ENCODE measurements at regions not wholly inside any gene's neighbourhood (a gene's known extent, or its start where the extent isn't known, plus 50 kb on each side); places are given as distances from the start of the nearest gene placed in this dataset.

DNA sequence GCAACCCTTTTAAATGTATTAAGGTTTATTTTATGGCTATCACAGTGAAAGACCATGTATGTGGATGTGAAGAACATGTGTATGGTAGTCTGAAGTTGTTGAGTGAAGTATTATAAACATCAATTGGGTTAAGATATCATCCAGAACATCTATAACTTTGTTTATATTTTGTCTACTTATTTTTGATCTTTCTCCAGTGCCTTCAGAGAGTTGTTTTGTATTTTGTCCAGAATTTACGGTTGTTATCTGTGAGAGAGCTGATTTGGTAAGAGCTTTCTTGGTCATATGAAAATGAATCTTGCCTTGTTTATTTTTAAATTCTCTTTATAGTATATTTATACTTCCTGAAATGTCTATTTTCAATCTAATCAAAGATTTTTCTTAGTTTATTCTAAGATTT lies 573.7 kb upstream of the POU3F3 start:
- ChIA-PET CTCF (interaction anchor here (0.6 kb wide), 1 partner anchor 136 kb away, joined by 3 read pairs; no protein-coding TSS in a partner anchor), POLR2A (no interaction called here)
- TF ChIP-seq FOXM1 (IDR thresholded peaks at IDR 0.05; ENCODE audit: borderline replicate concordance) (no peak), ARNT (IDR thresholded peaks at IDR 0.05) (no peak), SUZ12 (IDR thresholded peaks at IDR 0.05) (no peak), ELF4 (IDR thresholded peaks at IDR 0.05) (no peak), SP1 (IDR thresholded peaks at IDR 0.05) (no peak), L3MBTL2 (conservative IDR thresholded peaks at IDR 0.05) (no peak), FOXA1 (IDR thresholded peaks at IDR 0.05) (no peak), NFRKB (IDR thresholded peaks at IDR 0.05) (no peak), ZNF384 (IDR thresholded peaks at IDR 0.05) (no peak), CTBP1 (IDR thresholded peaks at IDR 0.05; ENCODE audit: borderline replicate concordance) (no peak), HDGF (IDR thresholded peaks at IDR 0.05; ENCODE audit: borderline replicate concordance) (no peak), FOXK2 (IDR thresholded peaks at IDR 0.05) (no peak), TARDBP (IDR thresholded peaks at IDR 0.05) (no peak), LEF1 (IDR thresholded peaks at IDR 0.05; ENCODE audit: borderline replicate concordance) (no peak), BHLHE40 (IDR thresholded peaks at IDR 0.05; ENCODE audit: borderline replicate concordance) (no peak)
- TF ChIP-seq, protein P1, sequence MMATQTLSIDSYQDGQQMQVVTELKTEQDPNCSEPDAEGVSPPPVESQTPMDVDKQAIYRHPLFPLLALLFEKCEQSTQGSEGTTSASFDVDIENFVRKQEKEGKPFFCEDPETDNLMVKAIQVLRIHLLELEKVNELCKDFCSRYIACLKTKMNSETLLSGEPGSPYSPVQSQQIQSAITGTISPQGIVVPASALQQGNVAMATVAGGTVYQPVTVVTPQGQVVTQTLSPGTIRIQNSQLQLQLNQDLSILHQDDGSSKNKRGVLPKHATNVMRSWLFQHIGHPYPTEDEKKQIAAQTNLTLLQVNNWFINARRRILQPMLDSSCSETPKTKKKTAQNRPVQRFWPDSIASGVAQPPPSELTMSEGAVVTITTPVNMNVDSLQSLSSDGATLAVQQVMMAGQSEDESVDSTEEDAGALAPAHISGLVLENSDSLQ (IDR thresholded peaks at IDR 0.05) = no peak
- DNase-seq (ENCODE audit: extremely low spot score) = no peak

DNA sequence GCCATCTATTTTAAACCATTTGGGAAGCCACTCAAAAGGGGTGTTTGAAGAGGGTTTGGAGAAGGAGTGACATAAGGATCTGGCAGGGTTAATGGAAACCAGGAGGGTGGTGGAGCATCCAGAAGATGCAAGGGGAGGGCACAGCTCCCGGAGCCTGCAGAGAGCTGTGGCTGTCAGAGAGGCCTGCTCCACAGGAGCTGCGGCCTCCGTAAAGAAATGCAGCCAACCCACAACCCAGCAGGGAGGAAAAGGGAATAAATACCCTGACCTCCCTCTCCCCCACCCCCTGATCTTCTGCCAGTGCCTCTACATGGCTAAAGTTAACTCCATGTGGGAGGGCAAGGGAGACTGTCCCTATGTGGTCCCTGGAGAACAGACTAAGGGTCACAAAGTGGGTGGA lies 567.1 kb upstream of the POU3F3 start:
- ChIA-PET POLR2A (no interaction called here), CTCF (no interaction called here)
- DNase-seq (ENCODE audit: extremely low spot score) = peak; percentile 13
- no peak for TF ChIP-seq SUZ12 (IDR thresholded peaks at IDR 0.05)
- no peak for TF ChIP-seq CTBP1 (IDR thresholded peaks at IDR 0.05; ENCODE audit: borderline replicate concordance)
- TF ChIP-seq ZNF384 (IDR thresholded peaks at IDR 0.05) = no peak
- TF ChIP-seq, protein P1 (IDR thresholded peaks at IDR 0.05) = no peak
- no peak for TF ChIP-seq FOXA1 (IDR thresholded peaks at IDR 0.05)
- no peak for TF ChIP-seq ELF4 (IDR thresholded peaks at IDR 0.05)
- no peak for TF ChIP-seq FOXK2 (IDR thresholded peaks at IDR 0.05)
- TF ChIP-seq SP1 (IDR thresholded peaks at IDR 0.05) = no peak
- no peak for TF ChIP-seq LEF1 (IDR thresholded peaks at IDR 0.05; ENCODE audit: borderline replicate concordance)
- TF ChIP-seq NFRKB (IDR thresholded peaks at IDR 0.05) = no peak
- TF ChIP-seq L3MBTL2 (conservative IDR thresholded peaks at IDR 0.05) = no peak
- no peak for TF ChIP-seq FOXM1 (IDR thresholded peaks at IDR 0.05; ENCODE audit: borderline replicate concordance)
- TF ChIP-seq HDGF (IDR thresholded peaks at IDR 0.05; ENCODE audit: borderline replicate concordance) = no peak
- no peak for TF ChIP-seq ARNT (IDR thresholded peaks at IDR 0.05)
- TF ChIP-seq TARDBP (IDR thresholded peaks at IDR 0.05) = no peak
- TF ChIP-seq BHLHE40 (IDR thresholded peaks at IDR 0.05; ENCODE audit: borderline replicate concordance) = no peak

DNA sequence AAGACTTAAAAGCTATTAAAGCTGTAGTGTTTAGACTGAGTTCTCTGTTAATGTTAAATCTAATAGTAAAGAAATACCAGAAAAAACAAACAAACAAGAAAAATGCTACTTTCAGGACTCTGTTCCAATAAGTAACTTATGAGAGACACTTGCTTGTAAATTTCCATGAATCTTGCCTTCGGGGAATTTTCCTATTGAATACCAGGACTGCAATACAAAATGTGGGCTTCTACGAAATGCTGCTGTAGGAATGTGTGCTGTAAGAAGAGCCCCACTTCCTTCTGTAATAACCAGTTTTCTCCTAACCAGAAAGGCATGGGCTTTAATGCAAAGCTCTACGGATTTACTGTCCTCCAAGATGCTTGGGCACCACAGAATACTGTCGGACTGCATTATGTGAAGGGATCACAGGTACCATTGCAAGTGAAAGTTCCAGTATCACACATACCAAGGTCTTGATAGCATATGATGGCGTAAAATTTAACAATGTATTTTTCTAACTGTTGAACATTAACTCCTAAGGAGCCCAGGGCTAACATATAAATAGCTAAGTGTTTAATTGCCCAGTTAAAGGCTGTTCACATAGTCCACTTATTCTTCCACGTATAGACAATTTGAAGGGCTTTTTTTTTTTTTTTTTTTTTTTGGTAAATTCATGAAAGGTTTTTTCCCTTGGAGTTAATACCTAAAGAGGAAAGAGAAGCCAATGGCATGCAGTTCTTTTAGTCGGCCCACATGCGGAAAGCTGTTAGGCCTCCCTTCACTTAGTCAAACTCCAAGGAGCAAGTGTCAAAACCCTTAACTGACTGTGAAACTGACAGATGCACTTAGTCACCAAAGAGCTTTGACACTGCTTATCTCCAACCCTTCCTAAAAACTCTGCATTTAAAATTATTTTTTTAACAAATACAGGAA lies 564.0 kb upstream of the POU3F3 start:
- POLR2A ChIA-PET = no interaction called here
- 0 out of 2 replicates have a peak, but pooled peaks have one; percentile 30 for TF ChIP-seq ZNF384 (IDR thresholded peaks at IDR 0.05)
- no peak for TF ChIP-seq NFRKB (IDR thresholded peaks at IDR 0.05)
- no peak for TF ChIP-seq FOXM1 (IDR thresholded peaks at IDR 0.05; ENCODE audit: borderline replicate concordance)
- CTCF ChIA-PET = no interaction called here

DNA sequence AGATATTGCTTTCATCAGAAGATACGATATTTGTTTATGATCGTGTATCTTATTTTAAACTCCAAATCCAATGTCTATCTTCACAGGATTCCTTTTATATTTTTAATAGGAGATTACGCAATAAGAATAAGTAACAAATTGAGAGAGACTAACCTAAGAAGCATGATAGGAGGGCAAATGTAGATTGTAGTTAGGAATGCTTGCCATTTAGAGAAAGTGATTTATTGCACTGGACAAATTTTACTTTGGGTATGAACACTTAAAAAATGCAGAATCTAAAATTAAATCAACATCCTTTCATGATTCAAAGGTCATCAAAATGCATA lies 563.4 kb upstream of the POU3F3 start:
- ChIA-PET CTCF (no interaction called here), POLR2A (no interaction called here)
- no peak for TF ChIP-seq ELF4 (IDR thresholded peaks at IDR 0.05)
- TF ChIP-seq ARNT (IDR thresholded peaks at IDR 0.05) = no peak
- TF ChIP-seq FOXM1 (IDR thresholded peaks at IDR 0.05; ENCODE audit: borderline replicate concordance) = no peak
- TF ChIP-seq L3MBTL2 (conservative IDR thresholded peaks at IDR 0.05) = no peak
- no peak for TF ChIP-seq FOXK2 (IDR thresholded peaks at IDR 0.05)
- no peak for TF ChIP-seq FOXA1 (IDR thresholded peaks at IDR 0.05)
- no peak for DNase-seq (ENCODE audit: extremely low spot score)

More for the DNA sequence above, 564.0 kb upstream of the POU3F3 start:
- DNase-seq (ENCODE audit: extremely low spot score) = no peak

DNA sequence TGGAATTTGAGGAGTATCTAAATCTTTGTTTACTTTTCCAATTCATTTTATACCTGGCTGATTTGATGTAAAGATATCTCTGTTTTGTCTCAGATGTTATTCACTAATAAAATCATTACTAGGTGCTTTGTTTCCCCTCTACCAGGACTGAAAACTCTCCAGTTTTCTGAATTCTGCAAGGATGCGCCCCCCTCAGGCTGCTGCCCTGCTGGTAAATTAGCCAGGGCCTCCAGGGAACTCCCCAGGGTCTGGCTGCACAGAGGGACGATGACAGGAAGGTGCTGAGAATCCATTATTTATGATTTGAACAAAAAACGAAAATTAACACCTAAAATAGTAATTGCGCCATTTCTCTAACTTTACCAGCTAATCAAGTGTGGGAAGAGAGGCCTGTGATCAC lies 541.2 kb upstream of the POU3F3 start:
- POLR2A ChIA-PET = no interaction called here
- CTCF ChIA-PET = no interaction called here
- DNase-seq (ENCODE audit: extremely low spot score) = no peak
- TF ChIP-seq FOXM1 (IDR thresholded peaks at IDR 0.05; ENCODE audit: borderline replicate concordance) (no peak), SUZ12 (IDR thresholded peaks at IDR 0.05) (no peak), CTBP1 (IDR thresholded peaks at IDR 0.05; ENCODE audit: borderline replicate concordance) (no peak), ELF4 (IDR thresholded peaks at IDR 0.05) (no peak), HDGF (IDR thresholded peaks at IDR 0.05; ENCODE audit: borderline replicate concordance) (no peak), ZNF384 (IDR thresholded peaks at IDR 0.05) (no peak), SP1 (IDR thresholded peaks at IDR 0.05) (no peak), ARNT (IDR thresholded peaks at IDR 0.05) (no peak), FOXK2 (IDR thresholded peaks at IDR 0.05) (no peak)

DNA sequence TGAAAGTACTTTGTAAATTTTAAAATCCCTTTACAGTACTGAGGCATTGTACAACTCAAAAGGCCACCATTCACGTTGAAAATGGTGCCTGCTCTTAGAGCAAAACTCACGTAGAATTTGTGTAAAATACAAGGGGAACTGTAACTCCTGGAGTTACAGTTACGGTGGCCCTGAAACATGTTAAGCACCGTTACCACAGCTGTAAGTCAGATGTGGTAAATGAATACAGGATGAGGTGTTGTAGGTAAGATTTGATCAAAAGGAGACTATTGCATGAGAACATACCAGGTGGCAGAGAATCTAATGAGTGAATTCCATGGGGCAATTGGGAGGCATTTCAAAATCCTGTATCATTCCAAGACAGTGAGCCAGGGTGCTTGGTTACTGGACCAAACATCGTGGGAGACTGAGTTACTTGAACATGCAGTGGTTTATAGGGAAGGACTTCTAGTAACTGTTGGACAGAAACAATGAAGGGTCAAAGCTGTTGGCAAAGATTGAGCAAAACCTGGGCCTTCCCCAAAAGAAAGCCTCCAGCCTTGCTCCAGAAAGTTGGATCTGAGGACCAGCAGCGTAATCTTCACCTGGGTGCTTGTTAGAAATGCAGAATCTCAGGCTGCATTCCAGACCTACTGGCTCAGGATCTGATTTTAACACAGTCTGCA lies 535.8 kb upstream of the POU3F3 start:
- CTCF ChIA-PET = no interaction called here
- no peak for DNase-seq (ENCODE audit: extremely low spot score)
- TF ChIP-seq SUZ12 (IDR thresholded peaks at IDR 0.05) (no peak), ELF4 (IDR thresholded peaks at IDR 0.05) (no peak), LEF1 (IDR thresholded peaks at IDR 0.05; ENCODE audit: borderline replicate concordance) (no peak), FOXK2 (IDR thresholded peaks at IDR 0.05) (no peak), CTBP1 (IDR thresholded peaks at IDR 0.05; ENCODE audit: borderline replicate concordance) (no peak), HDGF (IDR thresholded peaks at IDR 0.05; ENCODE audit: borderline replicate concordance) (no peak), BHLHE40 (IDR thresholded peaks at IDR 0.05; ENCODE audit: borderline replicate concordance) (no peak), ZNF384 (IDR thresholded peaks at IDR 0.05) (no peak), NFRKB (IDR thresholded peaks at IDR 0.05) (no peak), FOXM1 (IDR thresholded peaks at IDR 0.05; ENCODE audit: borderline replicate concordance) (no peak), L3MBTL2 (conservative IDR thresholded peaks at IDR 0.05) (no peak), SP1 (IDR thresholded peaks at IDR 0.05) (no peak), FOXA1 (IDR thresholded peaks at IDR 0.05) (no peak), ARNT (IDR thresholded peaks at IDR 0.05) (no peak), TARDBP (IDR thresholded peaks at IDR 0.05) (no peak)
- TF ChIP-seq, protein P1 (IDR thresholded peaks at IDR 0.05) = no peak
- POLR2A ChIA-PET = no interaction called here
